ENCODE measurements at regions not wholly inside any gene's neighbourhood (a gene's known extent, or its start where the extent isn't known, plus 50 kb on each side); places are given as distances from the start of the nearest gene placed in this dataset.

DNA sequence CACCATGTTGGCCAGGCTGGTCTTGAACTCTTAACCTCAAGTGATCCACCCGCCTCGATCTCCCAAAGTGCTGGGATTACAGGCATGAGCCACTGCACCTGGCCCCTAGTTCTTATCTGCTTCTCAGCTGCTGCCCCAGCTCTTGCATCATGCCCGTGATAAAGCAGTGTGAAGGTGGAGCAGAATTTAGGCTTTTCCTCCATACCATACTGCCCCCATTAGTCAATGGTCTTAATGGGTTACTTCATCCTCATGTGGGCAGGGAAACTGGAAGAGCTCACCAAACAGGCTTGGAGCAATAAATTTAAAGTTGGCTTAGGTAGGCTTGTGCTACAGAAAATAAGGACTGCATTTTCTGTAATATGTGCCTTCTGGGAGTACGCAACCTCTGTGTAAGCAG is 636.9 kb upstream of the BOD1L1 start:
- DNase-seq = no peak

DNA sequence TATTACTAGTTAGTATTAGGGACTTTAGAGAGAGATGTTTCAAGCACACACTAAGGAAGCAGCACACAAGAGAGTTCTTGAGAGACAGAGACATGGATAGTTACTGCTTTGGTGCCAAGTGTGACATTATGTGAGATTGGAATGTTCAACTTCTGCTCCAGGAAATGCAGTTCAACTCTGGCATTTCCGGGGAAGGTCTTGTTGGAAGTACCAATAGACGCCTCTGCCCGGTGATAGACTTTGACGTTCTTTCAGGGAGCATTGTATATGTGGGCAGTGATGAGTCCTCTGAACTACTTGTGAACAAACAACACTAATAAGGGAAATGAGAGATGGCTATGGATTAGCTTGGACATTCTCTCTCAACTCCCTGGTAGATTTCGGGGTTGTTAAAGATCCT is 638.1 kb upstream of the BOD1L1 start:
- DNase-seq = no peak

DNA sequence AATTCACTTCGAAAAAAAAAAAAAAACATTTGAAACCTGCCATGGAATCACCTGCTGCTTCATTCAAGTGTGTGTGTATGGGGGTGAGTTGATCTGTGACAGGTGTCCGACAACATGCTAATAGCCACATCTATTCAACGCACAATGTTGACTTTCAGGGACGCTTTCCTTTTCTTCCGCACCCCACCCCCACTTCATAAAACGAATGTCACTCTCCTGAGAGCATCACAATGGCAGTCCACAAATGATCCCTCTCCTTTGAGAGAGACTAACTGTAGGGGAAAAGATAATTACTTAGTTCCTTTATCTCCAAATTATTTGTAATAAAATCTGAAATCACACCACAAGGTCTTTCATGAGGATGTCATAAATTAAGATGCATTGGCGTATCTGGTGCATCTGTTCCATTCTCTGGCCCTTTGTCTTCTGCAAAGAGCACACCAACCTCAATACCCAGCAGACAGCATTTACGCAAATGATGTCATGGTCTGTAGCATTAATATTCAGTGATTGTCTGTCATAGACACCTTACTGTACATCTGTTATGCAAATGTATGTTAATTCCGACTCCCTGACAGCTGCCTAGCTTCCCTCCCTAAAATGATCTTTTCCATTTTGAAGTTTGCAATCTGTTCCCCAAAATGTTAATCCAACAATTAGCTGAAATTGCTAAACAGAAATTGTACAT is 640.0 kb upstream of the BOD1L1 start:
- no peak for DNase-seq

DNA sequence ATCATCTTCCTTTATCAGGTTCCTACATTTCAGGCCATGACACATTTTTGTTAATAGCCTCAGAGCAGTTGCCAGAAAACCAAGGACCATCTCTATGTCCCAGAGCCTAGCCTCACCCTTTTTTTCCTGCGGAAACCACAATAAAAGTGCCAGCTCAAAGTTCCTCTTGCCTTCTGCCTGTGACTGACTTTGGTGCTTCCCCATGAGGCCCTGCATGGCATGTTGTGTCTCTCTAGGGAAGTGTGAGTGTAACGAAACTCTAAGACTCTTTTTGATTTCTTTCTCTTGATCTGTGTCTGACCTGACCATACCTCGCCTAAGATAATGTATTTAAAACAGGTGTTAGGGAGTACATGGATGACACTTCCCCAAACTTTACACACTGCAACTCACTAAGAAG is 642.3 kb upstream of the BOD1L1 start:
- DNase-seq = no peak

DNA sequence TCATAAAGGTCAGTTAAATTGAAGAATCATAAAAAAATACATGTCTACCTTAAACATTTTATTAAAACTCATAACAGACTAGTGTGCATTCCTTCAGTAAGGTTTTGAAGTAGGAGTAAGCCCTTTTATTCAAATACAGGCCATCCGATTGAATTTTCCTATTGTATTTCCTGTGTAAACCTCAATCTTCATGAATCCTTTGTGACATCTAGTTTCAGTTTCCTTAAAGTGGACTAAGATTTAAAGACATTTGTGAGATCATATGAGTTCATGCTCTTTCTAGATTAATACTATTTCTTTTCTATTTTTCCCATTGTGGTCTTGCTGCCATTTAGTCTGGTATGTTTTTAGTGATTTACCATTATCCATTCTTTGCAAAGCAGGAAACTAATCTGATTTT is 644.7 kb upstream of the BOD1L1 start:
- DNase-seq = no peak

DNA sequence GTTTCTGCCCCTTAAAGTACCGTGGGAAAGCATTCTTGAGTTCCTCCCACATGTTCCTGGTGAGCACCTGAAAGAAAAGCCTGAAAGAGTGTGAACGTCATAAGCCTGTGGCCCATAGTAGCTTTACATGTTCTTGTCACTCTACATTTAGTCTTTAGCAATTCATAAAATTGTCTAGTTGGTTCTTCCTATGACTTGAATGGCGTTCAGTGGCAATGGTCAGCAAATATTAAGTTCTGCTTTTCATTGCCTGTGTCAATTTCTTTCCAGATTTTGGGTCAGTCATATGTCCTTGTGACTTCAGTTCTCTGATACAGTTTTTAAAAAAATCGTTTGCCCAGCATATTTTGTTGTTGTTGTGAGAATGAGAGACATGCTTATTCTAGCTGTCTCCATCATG is 650.0 kb upstream of the BOD1L1 start:
- no peak for DNase-seq

DNA sequence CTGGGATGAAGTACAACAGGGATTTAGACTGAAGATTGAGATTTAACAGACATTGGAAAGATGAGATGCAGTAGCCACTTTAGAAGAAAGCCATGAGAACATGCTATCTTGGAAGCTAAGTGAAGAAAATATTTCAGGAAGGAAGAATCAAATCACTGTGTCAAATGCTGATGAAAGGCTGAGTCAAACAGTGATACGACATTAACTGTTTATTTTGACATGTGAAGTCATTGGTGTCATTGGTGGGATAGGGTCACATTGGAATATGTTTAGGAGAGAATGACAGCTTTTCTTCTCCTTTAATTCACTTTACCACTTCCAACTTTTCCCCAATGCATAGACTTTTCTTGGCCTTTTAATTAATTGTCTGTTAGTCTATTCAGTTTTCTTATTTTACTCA is 653.0 kb upstream of the BOD1L1 start:
- DNase-seq = no peak

DNA sequence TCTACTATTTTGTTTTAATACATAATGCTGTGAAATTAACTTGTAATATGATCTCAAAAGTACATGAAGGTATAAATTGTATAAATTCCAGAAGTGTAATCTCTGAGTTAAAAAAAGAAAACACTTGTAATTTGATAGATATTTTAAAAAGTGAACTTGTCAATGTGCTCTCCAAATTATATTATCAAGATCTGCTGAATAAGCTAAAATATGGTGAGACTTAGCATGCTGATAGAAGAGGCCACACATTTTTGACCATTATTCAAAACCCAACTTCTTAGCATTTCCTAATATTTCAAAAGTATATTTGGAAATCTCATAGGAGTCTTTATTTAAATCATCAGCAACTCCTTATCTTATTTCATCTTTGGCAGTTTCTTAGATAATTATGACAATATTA is 657.1 kb upstream of the BOD1L1 start:
- no peak for DNase-seq

DNA sequence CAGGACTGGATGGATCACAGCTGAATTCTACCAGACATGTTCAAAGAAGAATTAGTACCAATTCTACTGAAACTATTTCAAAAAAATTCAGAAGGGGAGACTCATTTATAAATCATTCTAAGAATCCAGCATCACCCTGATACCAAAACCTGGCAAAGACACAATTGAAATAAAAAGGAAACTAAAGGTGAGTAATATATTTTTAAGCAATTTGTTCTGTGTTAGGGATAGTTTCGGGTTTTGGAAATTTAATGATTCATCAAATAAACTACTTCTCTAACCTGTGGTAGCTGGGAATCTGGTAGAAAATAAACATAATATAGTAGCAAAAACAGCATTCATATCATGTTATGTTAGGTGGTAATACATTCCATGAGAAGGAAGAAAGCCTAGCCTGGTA is 662.2 kb upstream of the BOD1L1 start:
- DNase-seq = no peak

DNA sequence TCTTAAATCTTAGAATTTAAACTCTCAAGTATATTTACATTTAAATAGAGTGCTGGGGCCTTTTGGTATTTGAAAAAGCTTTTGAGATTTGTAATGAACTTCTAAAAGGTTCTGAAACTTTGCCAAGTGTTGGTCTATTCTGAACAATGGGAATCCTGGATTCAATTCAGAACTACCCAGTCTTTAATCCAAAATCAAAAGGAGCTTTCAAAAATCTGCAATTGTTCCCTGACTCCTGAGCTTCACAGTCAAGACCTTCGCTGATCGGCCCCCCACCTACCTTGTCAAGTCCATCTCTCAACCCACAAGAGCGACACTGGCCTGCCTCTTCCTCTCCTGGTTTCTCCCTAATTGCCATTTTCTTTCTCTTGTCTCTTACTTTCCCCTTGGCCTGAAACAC is 666.1 kb upstream of the BOD1L1 start:
- no peak for DNase-seq

DNA sequence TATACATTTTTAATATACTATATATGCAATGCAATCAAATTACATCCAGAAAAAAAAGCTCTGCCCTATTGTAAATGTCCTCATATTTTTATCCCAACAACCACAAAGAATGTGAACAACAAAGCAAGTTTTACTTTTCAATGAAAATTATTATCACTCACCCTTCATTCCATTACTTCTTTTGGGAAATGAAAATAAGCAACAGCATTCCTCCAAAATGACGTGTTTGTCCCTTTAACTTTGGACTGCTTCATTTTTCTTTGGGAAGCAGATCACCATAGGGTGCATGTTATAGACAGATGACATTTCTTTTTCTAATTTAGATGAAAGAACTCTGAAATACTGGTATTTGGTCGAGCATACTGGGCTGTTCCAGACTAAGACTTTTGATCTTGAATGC is 667.1 kb upstream of the BOD1L1 start:
- DNase-seq = no peak

DNA sequence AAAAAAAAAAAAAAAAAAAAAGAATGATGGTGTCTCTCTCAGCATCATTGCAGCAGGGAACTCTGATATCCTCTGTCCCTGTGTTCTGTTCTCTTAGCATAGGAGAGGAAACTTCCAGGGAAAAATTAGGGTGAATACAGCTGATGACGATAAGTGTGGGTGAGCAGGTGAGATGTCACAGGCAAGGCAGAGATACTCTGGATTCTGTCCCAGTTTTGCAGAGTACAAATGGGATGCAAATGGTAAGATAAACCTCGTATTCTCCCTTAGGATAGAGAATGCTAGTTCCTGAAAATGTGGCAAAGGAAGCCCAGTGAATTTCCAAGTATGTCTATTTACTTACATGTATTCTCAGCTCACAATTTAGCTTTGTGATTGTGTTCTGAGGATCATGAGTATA is 671.6 kb upstream of the BOD1L1 start:
- DNase-seq = no peak

DNA sequence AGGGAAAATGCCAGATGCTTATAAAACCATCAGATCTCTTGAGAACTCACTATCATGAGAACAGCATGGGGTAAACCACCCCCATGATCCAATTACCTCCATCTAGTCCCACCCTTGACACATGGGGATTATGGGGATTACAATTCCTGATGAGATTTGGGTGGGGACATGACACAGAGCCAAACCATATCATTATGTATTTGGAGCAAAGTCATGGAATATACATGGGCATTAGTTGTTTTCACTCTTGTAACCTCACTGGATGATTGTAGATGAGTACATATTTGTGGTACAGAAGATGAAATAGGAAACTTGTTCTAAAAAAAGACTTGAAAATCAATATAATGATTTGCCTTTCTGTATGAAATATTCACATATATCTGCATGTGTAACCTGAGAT is 674.5 kb upstream of the BOD1L1 start:
- no peak for DNase-seq

DNA sequence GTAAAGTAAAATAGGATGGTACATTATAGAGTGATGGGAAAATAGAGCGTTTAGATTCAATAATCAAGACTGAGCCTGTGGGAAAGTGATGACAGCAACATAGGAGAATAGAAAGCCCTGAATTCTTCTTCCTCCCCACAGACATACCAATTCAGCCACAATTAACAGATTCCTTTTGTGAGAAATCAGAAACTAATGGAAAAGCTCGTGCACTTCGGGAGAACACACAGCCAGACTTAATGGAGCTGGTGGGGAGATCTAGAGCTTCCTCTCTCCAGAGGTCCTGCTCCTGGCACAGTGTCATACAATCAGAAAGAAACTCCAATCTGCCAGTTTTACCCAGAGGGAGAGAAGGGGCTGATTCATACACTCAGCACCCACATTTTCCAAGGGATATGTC is 676.3 kb upstream of the BOD1L1 start:
- DNase-seq = no peak

DNA sequence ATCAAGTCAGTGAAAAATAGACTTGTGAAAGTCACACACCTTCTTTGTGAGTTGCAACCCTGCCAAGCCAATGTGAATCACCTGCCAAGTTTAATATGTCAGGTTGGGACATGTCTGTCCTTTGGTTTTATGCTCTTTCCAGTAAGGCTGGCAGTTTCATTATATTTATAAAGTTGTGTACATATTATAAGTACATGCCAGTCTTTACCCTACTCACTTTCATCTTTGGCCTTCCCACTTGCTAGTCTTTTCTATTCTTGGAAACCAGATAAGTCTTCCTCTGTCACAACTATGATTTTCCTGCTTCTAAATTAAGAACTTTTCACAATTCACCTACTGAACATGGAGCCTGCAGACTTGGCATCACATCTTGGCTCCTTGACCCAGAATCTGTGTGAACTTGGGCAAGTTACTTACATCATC is 680.7 kb upstream of the BOD1L1 start:
- DNase-seq = no peak

DNA sequence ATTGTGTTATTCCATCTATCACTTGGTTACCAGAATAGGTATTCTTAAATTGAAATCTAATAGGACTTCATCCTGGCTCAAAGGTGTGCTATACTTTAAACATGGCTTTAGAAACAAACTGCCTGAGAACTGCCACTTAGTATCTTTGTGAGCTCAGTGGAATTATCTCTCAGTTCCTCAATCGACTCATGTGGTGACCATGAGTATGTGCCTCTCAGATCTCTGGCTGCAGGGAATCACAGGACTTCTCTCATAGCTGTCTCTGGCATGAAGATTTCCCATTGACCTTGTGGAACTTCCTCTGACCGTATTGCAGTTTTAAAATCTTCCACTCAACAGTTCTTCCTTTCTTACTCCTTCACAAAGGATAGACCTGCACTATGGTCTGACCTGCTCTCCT is 681.9 kb upstream of the BOD1L1 start:
- DNase-seq = no peak

DNA sequence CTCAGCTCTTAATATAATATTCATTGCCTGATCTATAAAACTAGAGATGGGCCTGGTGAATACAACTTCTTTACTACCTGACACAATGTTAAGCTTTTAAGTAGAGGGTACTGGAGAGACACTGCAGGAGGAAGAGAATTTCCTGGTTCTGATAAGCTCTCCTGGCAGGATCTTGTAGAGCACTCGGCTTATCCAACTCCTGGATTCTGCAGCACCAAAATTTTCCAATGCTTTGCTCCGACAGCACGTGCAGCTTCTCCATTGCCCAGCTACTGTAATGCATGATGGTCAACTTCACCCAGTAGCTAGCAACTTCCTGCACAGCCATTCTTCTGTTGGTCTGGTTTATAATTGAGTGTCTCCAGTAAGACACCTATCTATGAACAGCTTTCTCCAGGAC is 686.2 kb upstream of the BOD1L1 start:
- DNase-seq = no peak

DNA sequence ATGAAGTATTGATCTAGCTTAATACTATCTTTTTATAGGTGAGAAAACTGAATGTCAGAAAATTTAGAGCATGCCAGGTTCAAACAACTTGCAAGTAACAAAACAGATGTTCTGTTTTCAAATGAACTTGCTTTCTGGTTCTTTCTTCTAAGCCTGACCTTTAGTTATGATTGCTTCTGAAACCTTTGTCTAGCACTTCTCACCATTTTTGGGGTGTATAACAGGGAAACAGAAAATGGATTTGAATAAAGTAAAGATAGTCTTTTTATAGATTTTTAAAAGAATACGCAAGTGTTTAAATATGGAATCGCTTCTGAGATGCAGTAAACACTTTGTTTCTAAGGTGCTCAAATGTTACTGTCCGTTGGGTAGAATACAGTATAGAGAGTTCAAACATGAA is 687.2 kb upstream of the CPEB2 start:
- DNase-seq = no peak

DNA sequence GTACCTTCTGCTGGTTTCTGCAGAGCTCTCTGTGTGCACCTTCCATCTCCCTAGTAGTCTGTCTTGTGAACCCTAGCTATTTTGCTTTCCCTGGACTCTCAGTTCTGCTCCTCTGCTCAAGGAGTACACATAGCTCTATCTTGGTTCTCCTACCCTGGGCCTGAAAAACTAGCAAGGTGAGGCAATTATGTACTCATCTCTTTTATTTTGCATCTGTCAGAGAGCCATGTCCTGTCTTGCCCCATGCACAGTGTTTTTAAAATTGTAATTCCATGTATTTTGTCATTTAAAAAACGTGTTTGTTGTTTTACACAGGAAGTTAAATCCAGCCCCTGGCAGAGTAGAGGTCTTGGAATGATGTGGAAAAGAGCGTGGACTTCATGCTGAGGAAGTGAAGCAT is 684.9 kb upstream of the CPEB2 start:
- DNase-seq = no peak

DNA sequence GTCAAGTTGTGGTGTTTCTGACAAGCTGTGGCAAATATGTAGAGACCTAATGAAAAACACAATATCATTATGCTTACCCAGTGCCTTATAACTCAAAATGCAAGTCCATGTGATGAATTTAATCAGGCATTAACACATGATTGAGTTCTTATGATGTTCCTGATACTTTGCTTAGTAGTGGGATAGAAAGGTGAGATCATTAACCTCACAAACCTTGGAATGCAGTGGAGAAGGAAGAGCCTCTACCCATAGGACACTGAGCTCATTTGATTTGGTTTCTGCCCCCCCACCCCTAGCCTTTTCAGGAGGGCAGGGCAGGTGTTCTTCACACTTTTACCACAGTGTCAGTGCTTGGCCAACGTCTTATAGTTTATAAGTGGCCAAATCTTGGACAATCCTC is 683.6 kb upstream of the CPEB2 start:
- no peak for DNase-seq

DNA sequence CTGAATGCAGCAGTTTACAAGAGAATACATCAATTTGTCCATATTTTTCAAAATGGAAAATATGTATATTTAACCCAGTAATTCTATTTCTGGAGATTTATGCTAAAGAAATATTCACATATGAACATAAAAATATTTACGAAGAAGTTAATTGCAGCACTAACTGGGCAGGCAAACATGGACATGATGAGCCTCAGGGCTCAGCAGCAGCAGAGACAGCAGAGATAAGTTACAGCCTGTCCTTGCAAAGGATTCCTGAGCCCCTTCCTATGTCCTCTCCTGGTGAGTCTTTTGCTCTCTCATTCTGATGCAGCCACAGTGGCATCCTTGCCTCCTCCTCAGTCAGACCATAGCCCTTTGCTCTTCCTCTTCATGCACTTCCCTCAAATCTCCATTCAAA is 680.6 kb upstream of the CPEB2 start:
- DNase-seq = no peak

DNA sequence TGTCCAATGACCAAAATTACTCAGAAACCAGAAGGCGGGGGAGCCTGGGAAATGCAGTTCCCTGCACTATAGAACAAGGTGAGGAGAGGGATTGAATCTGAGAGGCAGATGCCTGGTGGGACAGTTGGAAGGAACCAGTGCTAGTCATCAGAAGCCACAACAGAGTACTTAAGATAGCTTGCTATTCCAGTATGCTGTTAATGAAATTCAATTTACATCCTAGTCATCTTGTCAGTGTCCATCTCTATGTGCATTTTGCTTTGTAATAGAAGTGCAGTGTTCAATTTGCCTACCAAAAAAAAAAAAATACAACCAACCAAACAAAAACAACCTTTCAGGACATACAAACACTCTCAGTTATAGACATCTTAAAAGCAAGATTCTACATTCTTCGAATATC is 679.1 kb upstream of the CPEB2 start:
- DNase-seq = no peak

DNA sequence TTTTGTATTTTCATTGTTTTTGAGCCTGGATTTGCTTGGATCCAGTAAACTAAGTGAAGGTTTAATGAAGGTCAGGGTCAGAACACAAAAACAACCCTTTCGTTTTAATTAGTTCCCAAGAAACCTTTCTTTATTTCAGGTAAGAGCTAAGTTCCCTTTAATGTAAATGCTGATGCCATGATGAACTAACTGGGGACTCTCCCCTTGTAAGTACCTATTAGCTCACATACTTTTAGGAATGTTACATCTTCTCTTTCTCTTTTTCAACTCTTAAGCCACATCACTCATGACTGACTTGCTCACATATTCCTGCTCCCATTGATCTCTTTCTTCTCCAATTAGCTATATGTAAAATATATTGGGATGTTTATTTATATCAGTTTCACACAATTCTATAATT is 673.1 kb upstream of the CPEB2 start:
- DNase-seq = no peak

DNA sequence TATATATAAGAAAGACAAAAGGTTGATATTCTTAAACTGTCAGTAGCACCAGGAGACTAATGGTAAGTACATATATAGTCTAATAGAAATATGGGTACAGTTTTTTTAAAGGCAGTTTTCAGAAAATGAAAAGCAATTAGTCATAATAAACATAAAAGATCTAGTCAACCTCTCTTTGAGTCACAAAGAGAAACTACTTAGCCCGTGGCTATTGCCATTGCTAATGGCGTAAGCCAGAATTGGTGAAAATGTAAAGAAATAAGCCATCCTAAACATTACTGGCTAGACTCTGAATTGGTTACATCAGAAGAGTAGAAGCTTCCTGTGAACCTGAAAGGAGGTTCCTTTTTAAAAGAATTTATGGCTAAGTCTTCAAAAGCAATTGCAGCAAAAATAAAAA is 668.7 kb upstream of the CPEB2 start:
- no peak for DNase-seq

DNA sequence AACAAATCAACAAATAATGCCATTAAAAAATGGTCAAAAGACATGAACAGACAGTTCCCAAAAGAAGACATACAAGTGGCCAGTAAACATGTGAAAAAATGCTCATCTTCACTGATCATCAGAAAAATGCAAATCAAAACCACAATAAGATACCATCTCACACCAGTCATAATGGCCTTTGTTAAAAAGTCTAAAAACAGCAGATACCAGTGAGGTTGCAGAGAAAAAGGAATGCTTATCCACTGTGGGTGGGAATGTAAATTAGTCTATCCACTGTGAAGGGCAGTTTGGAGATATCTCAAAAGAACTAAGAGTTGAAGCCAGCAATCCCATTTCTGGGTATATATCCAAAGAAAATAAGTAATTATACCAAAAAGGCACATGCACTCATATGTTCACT is 668.1 kb upstream of the CPEB2 start:
- DNase-seq = no peak

DNA sequence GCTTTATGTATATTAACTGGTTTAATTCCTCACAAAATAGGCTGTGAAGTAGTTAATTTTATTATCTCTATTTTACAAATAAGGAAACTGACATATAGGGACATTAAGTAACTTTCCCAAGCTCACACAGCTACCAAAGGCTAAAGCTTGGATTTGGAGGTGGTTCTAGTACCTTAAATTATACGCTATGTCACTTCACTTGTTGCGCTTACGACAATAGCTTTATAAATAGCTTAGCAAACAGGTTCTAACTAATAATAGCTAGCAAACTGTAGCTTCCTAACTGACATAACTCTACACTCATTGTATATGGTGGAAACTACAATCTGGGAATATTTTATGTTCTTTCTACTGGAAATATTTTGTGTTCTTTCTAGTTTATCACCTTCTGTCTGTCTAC is 666.4 kb upstream of the CPEB2 start:
- DNase-seq = no peak
